ENCODE measurements at regions not wholly inside any gene's neighbourhood (a gene's known extent, or its start where the extent isn't known, plus 50 kb on each side); places are given as distances from the start of the nearest gene placed in this dataset.
"Not testable (repeated sequence)": the region's sequence is repeated elsewhere in the genome, so short reads cannot be mapped to it uniquely, and the experiment has no call there.

DNA sequence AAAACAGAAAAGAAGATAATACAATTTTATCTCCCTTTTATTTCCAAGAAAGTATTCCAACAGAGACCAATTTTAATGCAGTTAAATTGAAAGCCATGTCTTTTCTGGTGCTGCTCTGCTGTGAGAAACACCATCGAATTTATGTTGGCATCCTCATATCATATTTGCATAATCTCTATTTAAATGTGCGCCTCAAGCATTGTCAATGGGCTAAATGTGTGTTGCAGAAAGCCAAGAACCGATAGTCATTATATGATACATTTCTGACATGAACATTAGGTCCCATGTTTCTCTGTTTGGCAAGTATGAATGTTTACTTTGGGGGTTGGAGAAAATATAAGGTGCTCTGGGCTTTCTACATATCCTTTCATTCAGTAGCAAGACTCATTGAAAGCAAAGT is 1023.5 kb upstream of the CELF2 start:
- DNase-seq = no peak

DNA sequence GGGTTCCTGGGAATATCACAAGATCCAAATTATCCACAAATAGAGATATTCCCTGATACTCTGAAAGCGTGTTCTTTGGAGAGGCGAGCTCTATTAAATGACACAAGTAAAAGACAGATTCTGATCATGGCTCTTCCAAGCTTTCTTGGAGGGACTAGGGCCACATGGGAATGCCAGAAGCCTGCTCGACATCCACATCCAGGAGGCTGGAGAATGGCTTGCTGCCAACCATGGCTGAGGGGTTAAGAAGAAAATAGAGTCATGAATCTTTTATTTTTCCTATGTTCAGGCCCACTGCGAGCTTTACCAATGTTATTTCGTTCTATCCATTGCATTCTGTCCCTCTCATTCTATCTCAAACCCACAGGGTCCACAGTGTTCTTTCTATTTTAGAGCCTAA is 1018.0 kb upstream of the CELF2 start:
- DNase-seq = no peak

DNA sequence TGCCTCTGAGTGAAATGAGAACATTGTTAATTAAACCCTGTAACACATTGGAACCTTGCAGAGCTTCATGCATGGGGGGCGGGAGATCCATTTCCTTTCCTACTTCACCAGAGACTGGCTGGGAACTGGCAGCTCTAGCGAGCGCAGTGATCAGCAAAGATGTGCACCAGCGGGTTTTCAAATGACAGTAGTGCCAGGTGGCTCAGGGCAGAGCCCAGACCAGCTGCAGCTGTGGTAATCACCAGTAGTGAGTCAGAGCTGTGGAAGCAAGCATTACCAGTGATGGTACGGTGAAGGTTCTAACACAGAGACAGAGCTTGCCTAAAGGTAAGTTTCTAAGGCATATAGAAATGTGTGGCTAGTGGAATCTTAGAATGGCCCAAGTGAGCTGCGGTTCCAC is 1009.7 kb upstream of the CELF2 start:
- DNase-seq = peak; percentile 1

DNA sequence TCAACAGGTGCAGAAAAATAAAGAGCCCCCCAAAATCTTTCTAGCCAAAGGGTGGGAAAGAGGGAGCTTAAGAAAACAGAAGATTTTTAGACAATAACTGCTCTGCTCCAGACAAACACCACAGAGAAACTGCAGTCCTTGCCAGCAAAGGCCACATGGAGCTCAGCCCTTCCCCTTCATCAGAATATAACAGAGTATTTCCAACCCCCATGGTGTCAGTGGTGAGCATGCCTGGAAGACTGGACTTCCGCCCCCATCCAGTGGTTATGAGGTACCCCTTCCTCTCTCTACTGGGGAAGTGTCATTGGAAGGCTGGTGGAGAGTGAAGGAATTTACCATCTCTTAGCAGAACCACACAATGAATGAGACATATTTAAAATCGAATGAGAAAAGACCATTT is 1007.3 kb upstream of the CELF2 start:
- DNase-seq = no peak

DNA sequence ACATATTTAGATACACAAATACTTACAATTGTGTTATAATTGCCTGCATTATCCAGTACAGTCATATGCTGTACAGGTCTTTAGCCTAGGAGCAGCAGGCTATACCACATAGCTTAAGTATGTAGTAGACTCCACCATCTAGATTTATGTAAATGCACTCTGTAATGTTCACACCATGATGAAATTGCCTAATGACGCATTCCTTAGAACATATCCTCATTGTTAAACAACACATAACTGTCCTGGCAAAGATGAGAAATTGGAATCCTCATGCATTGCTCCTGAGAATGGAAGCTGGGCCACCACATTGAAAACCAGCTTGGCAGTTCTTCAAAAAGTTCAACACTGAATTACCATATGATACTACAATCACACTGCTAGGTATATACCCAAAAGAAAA is 1002.8 kb upstream of the CELF2 start:
- peak; percentile 65 for DNase-seq

DNA sequence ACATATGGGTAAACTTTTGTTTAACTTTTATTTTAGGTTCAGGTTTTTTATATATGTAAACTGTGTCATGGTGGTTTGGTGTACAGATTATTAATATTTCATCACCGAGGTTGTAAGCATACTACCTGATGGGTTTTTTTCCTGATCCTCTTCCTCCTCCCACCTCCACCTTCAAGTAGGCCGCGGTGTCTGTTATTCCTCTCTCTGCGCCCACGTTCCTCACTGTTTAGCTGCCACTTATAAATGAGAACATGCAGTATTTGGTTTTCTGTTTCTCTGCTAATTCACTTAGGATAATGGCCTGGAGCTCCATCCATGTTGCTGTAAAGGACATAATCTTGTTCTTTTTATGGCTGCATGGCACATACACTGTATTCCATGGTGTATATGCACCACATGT is 1000.0 kb upstream of the CELF2 start:
- no peak for DNase-seq

DNA sequence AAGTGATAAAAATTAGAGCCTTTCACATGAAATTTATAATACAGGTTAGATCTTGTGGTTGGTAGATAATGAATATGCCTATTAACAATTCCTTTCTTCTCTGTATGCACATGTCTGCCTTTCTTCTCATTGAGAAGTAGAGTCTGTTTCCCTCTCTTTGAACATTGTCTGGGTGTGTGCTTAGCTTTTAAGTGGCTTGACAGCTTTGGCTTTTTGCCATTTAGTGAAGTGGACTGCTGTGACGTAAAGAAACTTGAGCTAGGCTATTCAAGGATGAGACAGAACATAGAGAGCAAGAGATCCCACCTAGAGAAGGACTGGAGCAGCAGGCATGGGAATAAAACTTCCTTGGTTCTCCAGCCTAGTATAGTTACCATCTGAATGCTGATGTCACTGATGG is 996.7 kb upstream of the CELF2 start:
- DNase-seq = no peak

DNA sequence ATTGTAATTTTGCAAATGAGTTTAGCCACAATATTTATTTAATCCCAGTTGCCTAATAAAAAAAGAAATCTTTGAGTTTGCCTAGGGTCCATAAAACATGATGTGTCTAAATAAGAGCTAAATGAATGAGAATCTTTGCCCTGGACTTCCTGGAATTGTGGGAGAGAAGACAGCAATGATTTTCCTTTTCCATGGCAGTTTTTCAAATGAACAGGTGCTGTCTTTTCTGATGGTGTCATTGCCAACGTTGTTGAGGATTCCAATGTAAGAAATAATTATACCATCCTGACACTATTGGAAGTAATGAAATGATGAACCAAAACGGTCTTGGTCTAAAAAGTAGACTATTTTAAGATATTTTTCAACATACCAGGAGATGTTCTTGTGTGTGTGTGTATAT is 984.7 kb upstream of the CELF2 start:
- DNase-seq = no peak

DNA sequence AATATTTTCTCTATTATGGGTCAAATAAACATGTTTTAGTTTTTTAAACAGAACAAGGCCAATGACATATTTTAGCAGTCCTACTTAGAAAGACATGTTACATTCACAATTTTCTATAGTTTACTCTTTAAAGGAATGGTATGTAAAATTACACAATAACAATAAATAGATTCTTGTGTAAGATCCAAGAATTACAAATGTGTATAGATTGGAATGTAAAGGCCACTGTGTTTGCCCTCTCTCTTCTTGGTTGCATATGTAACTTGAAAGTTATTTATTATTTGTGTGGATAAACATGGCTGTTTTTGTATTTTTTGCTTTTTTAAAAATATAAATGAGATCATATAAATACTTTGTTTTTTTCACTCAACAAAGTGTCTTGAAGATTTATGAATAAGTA is 979.3 kb upstream of the CELF2 start:
- DNase-seq = peak; percentile 43

DNA sequence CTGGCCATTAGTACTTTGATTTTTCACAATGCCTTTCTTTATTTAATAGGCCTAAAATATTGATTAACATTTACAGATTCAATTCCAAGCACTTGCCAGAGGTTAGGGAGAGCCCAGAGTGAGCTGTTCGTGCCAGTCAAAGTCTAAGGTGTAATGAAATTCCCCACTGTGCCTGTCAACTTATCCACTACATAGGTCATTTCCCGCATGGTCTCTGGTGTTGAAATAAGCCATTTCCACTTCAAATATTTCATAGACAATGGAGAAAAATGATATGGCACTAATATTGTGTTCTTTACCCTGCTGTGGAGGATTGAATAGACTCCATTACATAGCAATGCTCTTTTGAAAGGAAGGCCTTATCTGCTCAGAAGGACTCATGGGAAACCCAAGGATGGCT is 978.1 kb upstream of the CELF2 start:
- DNase-seq = no peak

DNA sequence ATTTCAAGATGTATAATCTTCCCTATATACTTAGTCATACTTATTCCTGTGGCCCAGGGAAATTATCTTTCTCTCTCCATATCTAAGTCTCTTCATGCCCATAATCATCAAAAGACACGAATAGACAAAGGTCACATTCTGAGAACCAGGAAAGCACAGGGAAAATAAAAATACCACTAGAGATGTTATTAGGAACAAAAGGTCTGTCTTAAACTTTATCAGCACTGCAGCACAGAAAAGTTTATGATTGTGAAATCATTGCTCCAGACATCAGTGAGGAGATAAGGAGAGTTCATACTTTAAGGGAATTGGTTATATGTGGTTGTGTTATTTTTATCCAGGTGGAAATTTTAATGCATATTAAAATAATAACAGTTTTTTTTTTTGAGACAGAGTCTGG is 974.6 kb upstream of the CELF2 start:
- DNase-seq = no peak

DNA sequence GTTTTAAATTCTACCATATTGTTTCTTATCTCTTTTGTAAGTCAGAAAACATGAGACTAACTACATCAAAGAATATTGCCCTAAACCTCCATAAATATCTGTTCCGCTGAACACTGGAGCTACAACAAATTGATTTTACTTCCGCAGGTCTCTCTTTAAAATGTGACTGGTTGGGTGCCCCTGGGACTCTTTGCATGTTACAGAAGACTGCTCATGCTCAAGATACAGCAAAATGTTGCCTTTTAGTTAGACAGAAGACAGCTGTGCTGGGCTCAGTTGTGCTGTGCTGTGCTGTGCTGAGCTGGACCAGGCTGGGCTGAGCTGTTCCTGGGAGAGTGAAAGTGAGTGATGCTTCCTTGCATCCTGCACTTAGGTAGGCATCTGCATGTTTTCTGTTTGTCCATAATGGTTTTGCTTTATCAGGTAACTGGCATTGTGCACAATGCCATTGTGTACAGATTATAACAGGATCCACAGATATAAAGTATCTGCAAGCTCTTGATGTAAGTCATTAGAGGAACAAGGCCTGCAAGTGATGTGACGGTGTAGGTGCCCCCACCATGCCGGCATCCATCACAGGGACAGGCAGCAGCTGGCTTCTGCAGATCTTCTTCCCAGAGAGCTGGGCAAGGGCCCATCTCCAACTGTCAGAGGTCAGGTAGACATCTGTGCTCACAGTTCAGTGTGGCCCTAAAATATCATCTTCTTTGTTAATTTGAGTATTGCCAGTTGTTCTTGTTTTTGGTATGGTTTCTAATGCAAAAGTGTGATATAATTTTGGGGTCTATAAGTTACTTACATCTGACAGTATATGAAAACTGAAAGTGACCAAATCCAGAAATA is 972.5 kb upstream of the CELF2 start:
- DNase-seq = no peak

DNA sequence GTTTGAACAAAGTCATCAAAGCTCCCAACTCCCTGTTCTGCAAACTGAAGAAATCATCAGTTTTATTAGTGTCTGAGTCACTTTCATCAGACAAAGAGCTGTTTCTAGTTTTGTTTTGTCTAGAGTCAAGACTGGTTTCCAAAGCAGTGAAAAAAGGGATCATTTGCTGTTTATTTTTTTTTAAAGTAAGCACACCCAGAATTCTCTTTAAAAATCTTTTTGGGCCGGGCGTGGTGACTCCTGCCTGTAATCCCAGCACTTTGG is 972.0 kb upstream of the CELF2 start:
- peak; percentile 31 for DNase-seq

DNA sequence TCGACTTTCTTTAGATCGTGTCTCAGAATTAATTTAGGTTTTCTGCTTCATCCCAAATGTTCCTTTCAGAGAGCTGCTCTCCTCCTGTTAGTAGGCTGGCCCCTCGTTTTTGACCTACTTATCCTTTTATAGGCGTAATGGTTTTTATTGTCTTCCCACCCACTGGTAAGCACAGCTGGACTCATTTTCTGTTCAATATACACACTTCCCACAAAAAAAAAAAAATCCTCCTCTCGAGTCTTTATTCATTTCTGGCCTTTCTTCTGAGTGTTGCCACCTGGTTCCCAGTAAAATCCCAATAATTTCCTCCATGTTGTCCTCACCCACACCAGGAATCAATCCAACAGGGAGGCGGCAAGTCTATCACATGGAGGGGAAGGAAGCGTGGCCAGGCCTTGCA is 970.2 kb upstream of the CELF2 start:
- no peak for DNase-seq

DNA sequence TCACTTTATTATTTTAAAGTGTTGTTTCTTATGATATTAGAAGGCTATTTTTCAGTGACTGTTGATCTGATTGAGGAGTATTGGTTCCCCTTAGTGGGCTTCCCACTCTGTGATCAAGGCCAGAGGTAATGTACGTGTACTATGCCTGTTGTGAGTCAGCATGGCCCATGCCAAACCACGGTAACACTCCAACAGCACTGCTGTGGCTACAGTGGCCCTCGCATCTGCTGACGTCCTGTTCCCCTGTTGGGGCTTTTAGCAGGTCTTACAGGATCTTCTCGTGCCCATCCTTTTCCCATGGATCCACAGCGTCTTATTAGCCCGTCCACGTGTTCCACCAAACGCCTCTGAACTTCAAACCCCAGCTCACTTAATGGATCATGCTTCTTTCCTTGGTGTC is 964.6 kb upstream of the CELF2 start:
- peak; percentile 5 for DNase-seq

DNA sequence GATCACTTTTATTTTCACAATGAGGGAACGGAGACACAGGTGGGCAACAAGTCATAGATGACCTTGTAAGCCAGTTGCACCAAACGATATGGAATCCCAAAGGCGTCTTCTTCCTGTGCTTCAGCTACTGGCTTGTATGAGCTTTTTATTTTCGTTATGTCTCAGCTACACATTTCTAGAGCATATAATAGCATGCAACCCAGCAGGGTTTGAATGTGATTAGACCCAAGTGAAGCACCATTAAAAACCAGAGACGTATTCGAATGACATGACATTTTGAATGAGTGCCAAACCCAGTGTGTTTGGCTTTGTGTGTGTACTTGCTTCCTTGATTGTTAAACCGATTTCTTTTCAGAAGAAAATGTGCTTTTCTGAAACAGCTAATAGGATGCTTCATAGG is 963.2 kb upstream of the CELF2 start:
- no peak for DNase-seq

DNA sequence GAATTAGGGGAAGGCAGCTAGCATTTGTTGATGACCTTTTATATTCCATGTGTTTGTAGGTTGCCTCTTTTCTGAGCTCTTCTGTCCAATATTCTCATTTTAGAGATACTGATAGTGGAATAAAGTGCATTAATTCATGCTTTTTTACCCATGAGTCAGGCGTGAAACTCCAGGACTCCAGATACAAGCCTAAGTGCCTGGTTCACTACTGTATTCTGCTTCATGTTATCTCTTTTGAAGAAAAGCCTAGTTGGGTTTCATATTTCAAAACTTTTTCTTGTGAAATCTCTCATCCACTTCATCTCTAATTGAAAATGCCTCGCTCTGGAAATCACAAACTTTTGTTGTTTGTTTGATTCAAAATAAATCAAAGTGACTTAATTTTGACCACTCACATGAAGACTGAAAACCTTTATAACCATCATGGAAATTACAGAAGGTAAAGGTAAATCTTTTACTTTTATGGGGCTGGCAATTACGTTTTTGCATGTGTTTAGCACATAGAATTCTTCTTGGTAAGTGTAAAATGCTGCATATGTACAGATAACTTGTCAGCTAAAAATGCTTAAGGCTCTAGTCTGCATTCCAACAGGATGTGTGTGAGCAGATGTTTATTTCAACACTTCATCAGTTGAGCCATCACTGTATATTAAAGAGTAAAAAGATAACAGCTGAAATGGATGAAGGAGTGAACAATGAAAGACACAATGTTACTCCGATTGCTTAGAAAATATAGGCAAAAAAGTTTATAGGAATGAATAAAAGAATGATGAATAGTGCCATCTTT is 961.8 kb upstream of the CELF2 start:
- DNase-seq = peak; percentile 61

DNA sequence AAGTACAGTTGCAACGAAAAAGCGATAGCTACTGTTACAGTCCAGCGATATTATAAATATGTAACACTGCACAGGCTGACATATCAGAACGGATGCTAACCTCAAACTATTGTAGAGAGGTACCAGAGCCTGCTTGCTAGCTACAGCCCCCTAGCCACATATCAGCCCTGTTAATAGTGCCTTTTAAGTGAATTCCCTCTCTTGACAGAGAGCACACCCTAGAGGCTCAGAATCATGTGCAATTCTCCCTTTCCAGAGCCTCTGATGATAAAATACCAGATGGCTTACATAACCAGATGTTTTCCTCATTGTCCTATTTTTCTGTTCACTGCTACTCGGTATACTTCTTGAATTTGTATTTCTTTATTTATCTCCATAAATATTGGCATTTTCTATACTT is 960.7 kb upstream of the CELF2 start:
- DNase-seq = peak; percentile 57

DNA sequence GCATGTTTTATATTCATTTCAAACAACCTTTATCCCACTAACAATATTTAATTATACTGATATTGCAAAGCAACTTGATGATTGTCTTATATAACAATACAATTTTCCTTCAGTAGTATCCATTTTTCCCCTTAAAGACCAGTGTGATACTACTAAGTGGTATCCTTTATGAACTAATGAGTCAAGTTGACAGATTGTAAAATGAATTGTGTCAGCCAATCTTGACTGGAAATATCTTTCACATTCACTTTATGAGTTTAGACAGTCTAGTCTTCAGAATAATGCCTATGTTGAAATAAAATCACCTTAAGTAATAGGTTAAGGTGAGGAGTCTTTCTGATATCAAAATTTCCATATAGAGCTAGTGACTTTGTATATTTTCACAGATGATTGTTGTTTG is 950.0 kb upstream of the CELF2 start:
- DNase-seq = no peak

DNA sequence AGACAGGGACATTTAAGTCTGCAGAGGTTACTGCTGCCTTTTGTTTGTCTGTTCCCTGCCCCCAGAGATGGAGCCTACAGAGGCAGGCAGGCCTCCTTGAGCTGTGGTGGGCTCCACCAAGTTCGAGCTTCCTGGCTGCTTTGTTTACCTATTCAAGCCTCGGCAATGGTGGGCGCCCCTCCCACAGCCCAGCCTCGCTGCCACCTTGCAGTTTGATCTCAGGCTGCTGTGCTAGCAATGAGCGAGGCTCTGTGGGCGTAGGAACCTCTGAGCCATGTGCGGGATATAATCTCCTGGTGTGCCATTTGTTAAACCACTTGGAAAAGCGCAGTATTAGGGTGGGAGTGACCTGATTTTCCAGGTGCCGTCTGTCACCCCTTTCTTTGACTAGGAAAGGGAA is 942.8 kb upstream of the CELF2 start:
- DNase-seq = not testable (repeated sequence)

DNA sequence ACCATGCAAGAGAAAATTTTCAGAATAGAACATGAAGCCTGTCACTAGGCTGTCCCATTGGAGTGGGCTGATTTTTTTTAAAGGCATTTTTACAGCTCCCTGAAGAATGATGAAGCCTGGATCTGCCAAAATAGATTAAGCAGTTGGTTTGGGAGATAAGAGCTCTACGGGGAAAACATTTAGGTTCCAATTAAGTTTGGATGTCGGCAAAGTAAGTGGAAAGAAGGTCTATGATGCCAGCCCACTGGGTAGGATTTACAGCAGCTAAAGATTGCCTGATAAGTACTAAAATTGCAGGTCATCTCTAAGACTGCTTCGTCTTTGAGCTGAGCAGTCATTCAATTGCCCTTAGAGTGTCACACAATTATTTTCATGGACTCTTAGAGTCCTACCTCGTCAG is 939.2 kb upstream of the CELF2 start:
- no peak for DNase-seq

DNA sequence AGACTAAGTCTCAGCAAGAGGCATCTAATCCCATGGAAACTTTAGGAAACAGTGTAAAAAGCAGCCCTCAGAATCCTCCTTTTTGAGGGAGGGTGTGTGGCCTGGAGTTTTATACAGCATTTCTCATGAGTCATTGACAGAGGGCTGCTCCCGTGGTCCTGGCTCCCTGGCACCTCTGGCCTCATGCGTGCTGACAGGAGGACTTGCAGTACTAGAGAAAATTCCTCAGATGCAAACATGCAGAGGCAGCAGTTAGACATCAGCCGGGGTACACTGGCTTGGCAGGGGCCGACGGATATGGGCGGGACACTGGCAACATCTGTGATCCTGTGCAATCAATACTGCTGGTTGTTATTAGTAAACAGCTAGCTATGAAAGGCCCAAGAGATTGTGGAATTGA is 925.1 kb upstream of the CELF2 start:
- peak; percentile 65 for DNase-seq

DNA sequence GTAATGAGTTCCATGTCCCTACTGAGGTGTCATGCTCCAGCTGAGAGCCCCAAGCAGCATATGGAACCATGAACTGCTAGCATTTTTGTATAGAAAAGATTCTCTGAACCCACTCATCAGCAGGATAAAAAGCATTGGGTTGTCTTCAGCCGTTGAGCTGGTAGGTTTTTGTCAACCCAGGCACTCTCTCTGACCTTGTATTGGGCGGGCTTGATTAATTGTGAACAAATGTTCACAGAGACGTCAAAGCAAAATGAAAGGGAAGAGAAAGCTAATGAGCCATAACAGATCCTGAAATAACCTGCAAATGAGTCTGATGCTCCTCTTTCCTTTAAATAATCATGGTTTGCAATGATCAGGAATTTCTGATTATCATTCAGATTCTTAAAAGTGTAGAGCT is 924.7 kb upstream of the CELF2 start:
- no peak for DNase-seq

DNA sequence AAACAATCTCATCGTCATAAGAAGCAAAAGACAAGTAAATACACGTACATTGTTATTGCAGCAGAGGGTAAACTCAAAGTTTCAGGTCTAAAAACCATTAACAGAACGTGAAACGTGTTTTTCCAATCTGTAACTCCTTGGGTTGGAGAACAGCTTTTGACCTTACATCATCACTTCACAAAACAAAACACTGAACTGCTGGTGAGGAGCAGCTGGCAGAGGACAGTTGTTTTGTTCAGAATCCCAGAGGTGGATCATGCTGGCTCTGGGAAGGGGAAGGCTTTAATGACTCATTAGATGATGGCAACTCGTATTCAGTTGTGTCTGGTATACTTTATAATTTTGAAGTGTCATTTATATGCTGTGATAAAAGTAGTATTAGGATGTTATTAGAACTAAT is 923.0 kb upstream of the CELF2 start:
- no peak for DNase-seq

DNA sequence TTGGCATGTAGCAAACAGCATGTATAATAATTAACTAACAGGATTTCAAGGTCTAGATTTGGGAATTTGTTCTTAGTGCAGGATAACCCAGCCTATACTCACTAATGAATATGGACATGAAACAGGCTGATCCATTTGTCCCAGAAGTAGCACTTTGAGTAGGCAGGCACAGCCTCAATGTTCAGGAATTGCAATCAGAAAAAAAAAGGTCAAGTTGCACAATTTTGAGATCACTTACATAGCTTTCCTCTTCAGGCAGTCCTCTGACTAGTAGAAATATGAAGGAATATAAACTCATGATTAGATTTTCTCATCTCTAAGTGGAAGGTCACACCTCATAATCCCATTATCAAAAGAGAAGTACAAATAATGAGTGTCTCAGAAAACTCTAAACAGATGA is 921.4 kb upstream of the CELF2 start:
- DNase-seq = no peak
